Smooth muscle cell (in vitro differentiated cells): ENCODE measurements at regions not wholly inside any gene's neighbourhood (a gene's known extent, or its start where the extent isn't known, plus 50 kb on each side); places are given as distances from the start of the nearest gene placed in this dataset.

Source experiments
- DNase-seq: peaks from one replicate; lab custom pipeline; 2025; ENCODE audit not compliant: unreplicated experiment; lab: John Stamatoyannopoulos, UW
- H2AFZ ChIP-seq: fragments of 200-600 bp; sonication (generic); 2 replicates; pipeline ENCODE4 v1.6.0; 2016; ENCODE audit warnings: antibody characterized with exemption, low read depth, mild to moderate bottlenecking
- H3F3A ChIP-seq: fragments of 200-600 bp; sonication (generic); 2 replicates; pipeline ENCODE4 v1.6.0; 2017; ENCODE audit warnings: antibody characterized with exemption, low read depth
- H3K27ac ChIP-seq: fragments of 200-600 bp; sonication (generic); 2 replicates; pipeline ENCODE4 v1.5.1; 2016; ENCODE audit warnings: low read depth, mild to moderate bottlenecking
- H3K27me3 ChIP-seq: fragments of 200-600 bp; sonication (generic); 2 replicates; pipeline ENCODE4 v1.6.1; 2016; ENCODE audit warnings: low read depth, mild to moderate bottlenecking
- H3K36me3 ChIP-seq: fragments of 200-600 bp; sonication (generic); 2 replicates; pipeline ENCODE4 v1.5.1; 2016; ENCODE audit warnings: low read depth
- H3K4me1 ChIP-seq: fragments of 200-600 bp; sonication (generic); 2 replicates; pipeline ENCODE4 v1.5.1; 2016; ENCODE audit warnings: low read depth
- H3K4me2 ChIP-seq: fragments of 200-600 bp; sonication (generic); 2 replicates; pipeline ENCODE4 v1.6.0; 2016; ENCODE audit warnings: mild to moderate bottlenecking
- H3K4me3 ChIP-seq: fragments of 200-600 bp; sonication (generic); 2 replicates; pipeline ENCODE4 v1.5.1; 2016; ENCODE audit warnings: mild to moderate bottlenecking
- H3K79me2 ChIP-seq: fragments of 200-600 bp; sonication (generic); 2 replicates; pipeline ENCODE4 v1.6.0; 2016; ENCODE audit warnings: low read depth, mild to moderate bottlenecking
- H3K9ac ChIP-seq: fragments of 200-600 bp; sonication (generic); 2 replicates; pipeline ENCODE4 v1.6.0; 2016; ENCODE audit warnings: low read depth
- H3K9me3 ChIP-seq: fragments of 200-600 bp; sonication (generic); replicated peaks from 2 replicates; pipeline ENCODE4 v1.5.1; 2016; ENCODE audit warnings: low read depth
- H4K20me1 ChIP-seq: fragments of 200-600 bp; sonication (generic); 2 replicates; pipeline ENCODE4 v1.6.0; 2016; ENCODE audit warnings: low read depth
- WGBS: methylation state at CpG from one replicate; pipeline ENCODE4 v1.1.7; 2016; ENCODE audit warnings: low lambda C conversion rate; 5-methylcytosine and 5-hydroxymethylcytosine counted together
- TF ChIP-seq, protein P1 (sequence below): fragments of 200-600 bp; sonication (generic); IDR thresholded peaks from 2 replicates; pipeline ENCODE4 v1.5.1; 2017; ENCODE audit warnings: borderline replicate concordance, mild to moderate bottlenecking, antibody characterized with exemption; ENCODE audit not compliant: insufficient read depth, poor library complexity, severe bottlenecking

DNA sequence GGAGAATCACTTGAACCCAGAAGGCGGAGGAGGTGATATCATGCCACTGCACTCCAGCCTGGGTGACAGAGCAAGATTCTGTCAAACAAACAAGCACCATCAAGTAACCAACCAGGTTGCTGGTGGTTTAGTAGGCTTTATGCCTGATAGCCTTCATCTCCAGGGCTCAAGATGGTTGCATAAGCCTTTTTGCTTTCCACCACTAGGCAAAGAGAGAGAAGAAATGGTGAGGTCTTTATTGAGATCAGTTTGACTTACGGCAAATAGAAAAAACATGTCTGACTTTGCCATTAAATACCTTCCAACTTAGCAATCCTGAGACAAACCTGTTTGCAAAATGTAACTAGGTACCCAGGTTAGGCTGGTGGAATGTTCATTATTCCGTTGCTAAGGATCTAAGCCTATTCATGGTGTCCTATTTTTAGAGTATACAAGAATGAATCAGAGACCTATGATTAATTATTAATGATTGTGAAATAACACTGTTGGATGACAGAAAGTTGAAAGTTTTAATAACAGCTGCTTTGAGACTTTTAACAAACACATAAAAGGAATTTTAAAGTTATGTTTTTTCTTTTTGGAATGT is 53.5 kb upstream of the SLC38A11 start:
- H3K27ac ChIP-seq, result peak overlapping the region; percentile 48
- no peak for DNase-seq
- no peaks in the 10 kb centered on the region for H3K27me3 ChIP-seq
- no peaks in the 10 kb centered on the region for H3K79me2 ChIP-seq
- TF ChIP-seq, protein P1, sequence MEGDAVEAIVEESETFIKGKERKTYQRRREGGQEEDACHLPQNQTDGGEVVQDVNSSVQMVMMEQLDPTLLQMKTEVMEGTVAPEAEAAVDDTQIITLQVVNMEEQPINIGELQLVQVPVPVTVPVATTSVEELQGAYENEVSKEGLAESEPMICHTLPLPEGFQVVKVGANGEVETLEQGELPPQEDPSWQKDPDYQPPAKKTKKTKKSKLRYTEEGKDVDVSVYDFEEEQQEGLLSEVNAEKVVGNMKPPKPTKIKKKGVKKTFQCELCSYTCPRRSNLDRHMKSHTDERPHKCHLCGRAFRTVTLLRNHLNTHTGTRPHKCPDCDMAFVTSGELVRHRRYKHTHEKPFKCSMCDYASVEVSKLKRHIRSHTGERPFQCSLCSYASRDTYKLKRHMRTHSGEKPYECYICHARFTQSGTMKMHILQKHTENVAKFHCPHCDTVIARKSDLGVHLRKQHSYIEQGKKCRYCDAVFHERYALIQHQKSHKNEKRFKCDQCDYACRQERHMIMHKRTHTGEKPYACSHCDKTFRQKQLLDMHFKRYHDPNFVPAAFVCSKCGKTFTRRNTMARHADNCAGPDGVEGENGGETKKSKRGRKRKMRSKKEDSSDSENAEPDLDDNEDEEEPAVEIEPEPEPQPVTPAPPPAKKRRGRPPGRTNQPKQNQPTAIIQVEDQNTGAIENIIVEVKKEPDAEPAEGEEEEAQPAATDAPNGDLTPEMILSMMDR, result no peak
- H3K4me2 ChIP-seq, result no peak overlapping the region
- 87% methylated on average over 3 of the region's 3 CpGs for WGBS
- no peaks in the 10 kb centered on the region for H4K20me1 ChIP-seq
- no peaks in the 10 kb centered on the region for H3K9me3 ChIP-seq
- no peaks in the 10 kb centered on the region for H3K4me1 ChIP-seq
- no peak overlapping the region for H3K4me3 ChIP-seq
- no peaks in the 10 kb centered on the region for H3K36me3 ChIP-seq
- H3K9ac ChIP-seq, result no peak overlapping the region
- H3F3A ChIP-seq, result no peaks in the 10 kb centered on the region
- no peak overlapping the region for H2AFZ ChIP-seq

DNA sequence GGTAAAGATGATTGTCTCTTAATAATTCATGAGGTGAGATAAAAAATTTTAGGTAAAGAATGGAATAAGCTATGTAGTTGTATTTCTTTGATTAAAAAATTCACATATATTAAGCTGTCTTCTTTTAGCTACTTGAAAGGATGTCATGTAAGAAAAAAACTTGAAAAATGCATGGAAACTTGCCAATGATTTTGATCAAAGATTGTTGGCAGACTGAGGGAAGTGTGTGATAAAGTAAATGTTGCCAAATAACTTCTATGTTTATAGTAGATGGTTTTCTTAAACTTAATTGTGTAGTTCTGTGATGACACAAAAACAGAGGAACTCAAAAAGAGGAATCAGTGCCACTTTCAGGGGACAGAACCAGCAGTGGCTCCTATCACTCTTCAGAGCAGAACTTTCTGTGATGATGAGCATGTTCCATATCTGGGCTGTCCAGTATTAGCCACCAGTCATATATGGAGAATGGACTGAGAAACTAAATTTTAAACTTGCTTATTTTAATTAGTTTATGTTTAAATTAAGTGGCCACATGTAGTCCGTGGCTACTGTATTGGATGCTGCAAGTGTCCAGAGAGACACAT is 51.9 kb upstream of the SLC38A11 start:
- H3K4me2 ChIP-seq, result no peak overlapping the region
- no peaks in the 10 kb centered on the region for H3F3A ChIP-seq
- H2AFZ ChIP-seq, result no peak overlapping the region
- WGBS, result 85% methylated on average over 1 of the region's 1 CpG
- no peaks in the 10 kb centered on the region for H4K20me1 ChIP-seq
- no peaks in the 10 kb centered on the region for H3K79me2 ChIP-seq
- H3K27ac ChIP-seq, result no peak overlapping the region
- H3K4me3 ChIP-seq, result no peak overlapping the region
- no peak for DNase-seq
- H3K9ac ChIP-seq, result no peak overlapping the region
- TF ChIP-seq, protein P1, result no peak
- no peaks in the 10 kb centered on the region for H3K4me1 ChIP-seq
- no peaks in the 10 kb centered on the region for H3K27me3 ChIP-seq
- no peaks in the 10 kb centered on the region for H3K9me3 ChIP-seq
- no peaks in the 10 kb centered on the region for H3K36me3 ChIP-seq
